ENCODE measurements at regions not wholly inside any gene's neighbourhood (a gene's known extent, or its start where the extent isn't known, plus 50 kb on each side); places are given as distances from the start of the nearest gene placed in this dataset.

- no peak for DNase-seq
- WGBS (ENCODE audit: insufficient coverage) = 50% methylated on average over 1 of the region's 4 CpGs
These were observed 163.6 kb downstream of the CEP135 start for GRCh38 chr4:56112377-56112776.

DNA sequence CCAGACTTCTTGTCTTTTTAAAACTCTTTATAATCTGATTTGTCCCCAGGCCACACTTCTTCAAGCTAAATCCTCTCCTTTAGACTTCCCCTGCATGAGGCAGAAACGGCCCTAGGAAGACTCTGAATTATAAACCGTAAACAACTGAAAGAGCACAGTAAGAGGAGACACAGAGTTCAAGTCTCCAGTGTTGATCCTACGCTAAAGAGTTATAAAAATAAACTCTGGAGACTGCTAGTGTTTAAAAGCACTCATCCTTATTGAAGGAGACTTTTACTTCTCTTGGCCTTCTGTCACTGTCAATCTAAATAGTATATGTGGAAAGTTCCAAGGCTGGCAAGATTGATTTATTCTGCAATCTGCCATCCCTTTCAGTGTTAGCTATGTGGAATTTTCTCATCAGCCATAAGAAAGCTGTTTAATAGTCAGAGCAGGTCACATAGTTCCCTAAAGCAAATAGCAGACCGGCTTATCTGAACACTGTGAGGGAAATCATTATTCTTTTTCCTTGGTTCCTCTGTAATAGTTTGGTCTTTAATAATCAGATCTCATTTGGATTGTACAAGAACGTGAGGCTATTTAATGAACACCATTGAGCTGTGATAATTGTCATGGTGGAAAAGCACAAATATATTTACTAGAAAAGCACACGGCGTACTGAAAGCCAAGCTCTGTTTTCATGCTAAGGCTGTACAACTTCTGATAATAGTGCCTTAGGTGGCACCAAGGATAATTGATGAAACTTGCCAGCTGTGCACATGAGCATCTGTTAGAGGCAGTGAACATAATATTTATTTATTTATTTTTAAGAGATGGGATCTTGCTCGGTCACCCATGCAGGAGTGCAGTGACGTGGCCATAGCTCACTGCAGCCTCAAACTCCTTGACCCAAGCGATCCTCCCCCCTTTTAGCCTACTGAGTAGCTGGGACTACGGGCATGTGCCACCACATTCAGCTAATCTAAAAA lies 157.7 kb downstream of the CEP135 start:
- Histone ChIP-seq H3K9me3 (replicated peaks; ENCODE audit: control insufficient read depth, low read depth, low read length) (no peaks in the 10 kb centered on the region), H3K27me3 (ENCODE audit: control insufficient read depth, insufficient read depth, low read length) (no peaks in the 10 kb centered on the region), H3K4me3 (ENCODE audit: low read length) (no peak overlapping the region), H3K27ac (ENCODE audit: low read length) (no peak overlapping the region), H3K4me1 (ENCODE audit: control insufficient read depth, insufficient read depth, low read length) (peaks cover 2% of the 10 kb centered on the region), H3K36me3 (ENCODE audit: control insufficient read depth, insufficient read depth, low read length) (no peaks in the 10 kb centered on the region)
- DNase-seq = no peak
- WGBS (ENCODE audit: insufficient coverage) = no CpG with 5 or more reads among the region's 11 CpGs

More at GRCh38 chr4:56112377-56112776, 163.6 kb downstream of the CEP135 start:
- no peak overlapping the region for H3K4me3 ChIP-seq (ENCODE audit: low read length)
- H3K27ac ChIP-seq (ENCODE audit: low read length) = no peak overlapping the region
- H3K27me3 ChIP-seq (ENCODE audit: control insufficient read depth, insufficient read depth, low read length) = no peaks in the 10 kb centered on the region
- no peaks in the 10 kb centered on the region for H3K9me3 ChIP-seq (replicated peaks; ENCODE audit: control insufficient read depth, low read depth, low read length)
- H3K36me3 ChIP-seq (ENCODE audit: control insufficient read depth, insufficient read depth, low read length) = no peaks in the 10 kb centered on the region
- no peaks in the 10 kb centered on the region for H3K4me1 ChIP-seq (ENCODE audit: control insufficient read depth, insufficient read depth, low read length)

- Histone ChIP-seq H3K27me3 (ENCODE audit: control insufficient read depth, insufficient read depth, low read length) (no peaks in the 10 kb centered on the region), H3K9me3 (replicated peaks; ENCODE audit: control insufficient read depth, low read depth, low read length) (no peaks in the 10 kb centered on the region), H3K4me3 (ENCODE audit: low read length) (no peak overlapping the region), H3K4me1 (ENCODE audit: control insufficient read depth, insufficient read depth, low read length) (peaks cover 2% of the 10 kb centered on the region), H3K27ac (ENCODE audit: low read length) (no peak overlapping the region), H3K36me3 (ENCODE audit: control insufficient read depth, insufficient read depth, low read length) (no peaks in the 10 kb centered on the region)
- 80% methylated on average over 1 of the region's 3 CpGs for WGBS (ENCODE audit: insufficient coverage)
- DNase-seq = no peak
These were observed 155.4 kb downstream of the CEP135 start for GRCh38 chr4:56104188-56104587.

DNA sequence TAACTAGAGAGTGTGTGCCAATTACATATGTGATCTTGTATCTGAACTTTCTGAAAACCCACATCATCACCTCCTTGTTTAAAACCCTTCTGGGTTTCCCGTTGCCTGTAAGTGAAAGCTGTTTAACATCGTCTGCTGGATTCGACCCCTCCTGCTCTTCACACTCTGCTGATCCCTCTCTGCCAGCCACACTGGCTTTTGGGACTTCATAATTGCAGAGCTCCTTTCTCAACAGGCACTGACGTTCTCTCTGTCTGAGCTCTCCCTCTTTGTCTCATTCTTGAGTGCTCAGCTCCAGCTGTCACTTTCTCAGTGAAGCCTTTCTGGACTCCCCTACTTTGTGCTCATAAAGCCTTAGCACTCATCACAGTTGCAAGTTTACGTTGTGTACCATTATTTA lies 153.9 kb downstream of the CEP135 start:
- Histone ChIP-seq H3K36me3 (ENCODE audit: control insufficient read depth, insufficient read depth, low read length) (no peaks in the 10 kb centered on the region), H3K27ac (ENCODE audit: low read length) (no peak overlapping the region), H3K27me3 (ENCODE audit: control insufficient read depth, insufficient read depth, low read length) (no peaks in the 10 kb centered on the region), H3K4me1 (ENCODE audit: control insufficient read depth, insufficient read depth, low read length) (peaks cover 2% of the 10 kb centered on the region), H3K9me3 (replicated peaks; ENCODE audit: control insufficient read depth, low read depth, low read length) (no peaks in the 10 kb centered on the region), H3K4me3 (ENCODE audit: low read length) (no peak overlapping the region)
- 39% methylated on average over 4 of the region's 5 CpGs for WGBS (ENCODE audit: insufficient coverage)
- no peak for DNase-seq

DNA sequence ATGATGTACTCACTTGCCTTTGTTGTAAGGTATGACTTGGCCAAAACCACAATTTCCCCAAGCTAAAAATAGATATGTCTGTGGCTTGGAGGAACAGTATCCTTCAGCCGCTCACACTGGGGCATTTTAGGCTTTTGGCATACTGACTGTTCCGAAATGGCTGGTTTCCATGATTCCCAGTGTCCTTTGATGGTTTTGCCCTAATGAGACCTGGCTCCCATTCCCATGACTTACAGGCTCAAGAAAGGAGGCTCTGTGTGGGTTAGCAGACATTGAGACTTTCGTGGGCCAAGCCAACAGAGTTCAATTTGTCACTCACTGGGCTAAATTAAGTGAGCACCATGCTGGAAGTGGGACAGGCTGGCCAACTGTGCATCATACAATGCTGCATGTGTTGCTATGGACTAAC lies 150.6 kb downstream of the CEP135 start:
- H3K36me3 ChIP-seq (ENCODE audit: control insufficient read depth, insufficient read depth, low read length) = no peaks in the 10 kb centered on the region
- H3K27me3 ChIP-seq (ENCODE audit: control insufficient read depth, insufficient read depth, low read length) = no peaks in the 10 kb centered on the region
- H3K9me3 ChIP-seq (replicated peaks; ENCODE audit: control insufficient read depth, low read depth, low read length) = no peaks in the 10 kb centered on the region
- no peak overlapping the region for H3K27ac ChIP-seq (ENCODE audit: low read length)
- H3K4me1 ChIP-seq (ENCODE audit: control insufficient read depth, insufficient read depth, low read length) = no peaks in the 10 kb centered on the region
- 85% methylated on average over 3 of the region's 3 CpGs for WGBS (ENCODE audit: insufficient coverage)
- H3K4me3 ChIP-seq (ENCODE audit: low read length) = no peak overlapping the region
- DNase-seq = peak; percentile 7

GRCh38 chr4:56093576-56093975 lies 144.8 kb downstream of the CEP135 start:
- H3K27ac ChIP-seq (ENCODE audit: low read length) = no peak overlapping the region
- H3K9me3 ChIP-seq (replicated peaks; ENCODE audit: control insufficient read depth, low read depth, low read length) = no peaks in the 10 kb centered on the region
- 92% methylated on average over 2 of the region's 3 CpGs for WGBS (ENCODE audit: insufficient coverage)
- no peak overlapping the region for H3K4me3 ChIP-seq (ENCODE audit: low read length)
- no peak for DNase-seq
- no peaks in the 10 kb centered on the region for H3K4me1 ChIP-seq (ENCODE audit: control insufficient read depth, insufficient read depth, low read length)
- no peaks in the 10 kb centered on the region for H3K27me3 ChIP-seq (ENCODE audit: control insufficient read depth, insufficient read depth, low read length)
- H3K36me3 ChIP-seq (ENCODE audit: control insufficient read depth, insufficient read depth, low read length) = no peaks in the 10 kb centered on the region

DNA sequence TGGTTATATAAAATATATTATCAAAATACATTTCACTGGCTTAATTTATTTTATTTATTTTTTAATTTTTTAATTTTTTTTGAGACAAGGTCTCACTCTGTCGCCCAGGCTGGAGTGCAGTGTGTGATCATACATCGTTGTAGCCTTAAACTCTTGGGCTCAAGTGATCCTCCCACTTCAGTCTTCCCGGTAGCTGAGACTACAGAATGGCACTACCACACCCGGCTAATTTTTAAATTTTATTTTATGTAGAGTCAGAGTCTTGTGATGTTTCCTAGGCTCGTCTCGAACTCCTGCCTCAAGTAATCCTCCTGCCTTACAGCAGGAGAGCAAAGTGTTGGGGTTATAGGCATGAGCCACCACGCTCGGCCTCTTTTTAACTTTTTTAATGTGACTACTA lies 143.8 kb downstream of the CEP135 start:
- no peaks in the 10 kb centered on the region for H3K4me1 ChIP-seq (ENCODE audit: control insufficient read depth, insufficient read depth, low read length)
- H3K27ac ChIP-seq (ENCODE audit: low read length) = no peak overlapping the region
- H3K27me3 ChIP-seq (ENCODE audit: control insufficient read depth, insufficient read depth, low read length) = no peaks in the 10 kb centered on the region
- no peak for DNase-seq
- no peaks in the 10 kb centered on the region for H3K9me3 ChIP-seq (replicated peaks; ENCODE audit: control insufficient read depth, low read depth, low read length)
- H3K36me3 ChIP-seq (ENCODE audit: control insufficient read depth, insufficient read depth, low read length) = no peaks in the 10 kb centered on the region
- H3K4me3 ChIP-seq (ENCODE audit: low read length) = no peak overlapping the region
- WGBS (ENCODE audit: insufficient coverage) = 100% methylated on average over 1 of the region's 8 CpGs

GRCh38 chr4:56086561-56086960 lies 137.8 kb downstream of the CEP135 start:
- Histone ChIP-seq H3K27ac (ENCODE audit: low read length) (no peak overlapping the region), H3K9me3 (replicated peaks; ENCODE audit: control insufficient read depth, low read depth, low read length) (no peaks in the 10 kb centered on the region), H3K4me3 (ENCODE audit: low read length) (no peak overlapping the region), H3K27me3 (ENCODE audit: control insufficient read depth, insufficient read depth, low read length) (no peaks in the 10 kb centered on the region), H3K4me1 (ENCODE audit: control insufficient read depth, insufficient read depth, low read length) (peaks cover 5% of the 10 kb centered on the region), H3K36me3 (ENCODE audit: control insufficient read depth, insufficient read depth, low read length) (no peaks in the 10 kb centered on the region)
- 73% methylated on average over 2 of the region's 7 CpGs for WGBS (ENCODE audit: insufficient coverage)
- DNase-seq = no peak

GRCh38 chr4:56086073-56086541 lies 137.4 kb downstream of the CEP135 start:
- Histone ChIP-seq H3K4me1 (ENCODE audit: control insufficient read depth, insufficient read depth, low read length) (peaks cover 5% of the 10 kb centered on the region), H3K27ac (ENCODE audit: low read length) (no peak overlapping the region), H3K36me3 (ENCODE audit: control insufficient read depth, insufficient read depth, low read length) (no peaks in the 10 kb centered on the region), H3K27me3 (ENCODE audit: control insufficient read depth, insufficient read depth, low read length) (no peaks in the 10 kb centered on the region), H3K4me3 (ENCODE audit: low read length) (no peak overlapping the region), H3K9me3 (replicated peaks; ENCODE audit: control insufficient read depth, low read depth, low read length) (no peaks in the 10 kb centered on the region)
- WGBS (ENCODE audit: insufficient coverage) = no CpG with 5 or more reads among the region's 3 CpGs
- DNase-seq = peak; percentile 10

GRCh38 chr4:56085275-56085674 lies 136.5 kb downstream of the CEP135 start:
- no peaks in the 10 kb centered on the region for H3K27me3 ChIP-seq (ENCODE audit: control insufficient read depth, insufficient read depth, low read length)
- peaks cover 5% of the 10 kb centered on the region for H3K4me1 ChIP-seq (ENCODE audit: control insufficient read depth, insufficient read depth, low read length)
- no peak overlapping the region for H3K4me3 ChIP-seq (ENCODE audit: low read length)
- H3K36me3 ChIP-seq (ENCODE audit: control insufficient read depth, insufficient read depth, low read length) = no peaks in the 10 kb centered on the region
- no CpG with 5 or more reads among the region's 2 CpGs for WGBS (ENCODE audit: insufficient coverage)
- no peak overlapping the region for H3K27ac ChIP-seq (ENCODE audit: low read length)
- H3K9me3 ChIP-seq (replicated peaks; ENCODE audit: control insufficient read depth, low read depth, low read length) = no peaks in the 10 kb centered on the region
- no peak for DNase-seq

Measured in muscle of leg (tissue), 3 donors.